CD4-positive, alpha-beta T cell (primary cell): ENCODE measurements at regions not wholly inside any gene's neighbourhood (a gene's known extent, or its start where the extent isn't known, plus 50 kb on each side); places are given as distances from the start of the nearest gene placed in this dataset.

Experiments
- ATAC-seq: fragments of 200-7000 bp; cut with Tn5 transposase; one replicate; pipeline ENCODE4 v1.10.0; 2022; ENCODE audit warnings: mild to moderate bottlenecking; ENCODE audit not compliant: poor library complexity
- CTCF ChIA-PET: fragments of 350-600 bp; sonication (Branson Sonifier 250); formaldehyde crosslinking; loops from one replicate; lab custom pipeline; 2021; ENCODE audit warnings: antibody characterized with exemption, inconsistent platforms; lab: Charles Lee
- POLR2A ChIA-PET: fragments of 350-600 bp; sonication (Branson Sonifier 250); formaldehyde crosslinking; loops from one replicate; lab custom pipeline; 2021; ENCODE audit warnings: antibody characterized with exemption, inconsistent platforms; lab: Charles Lee
- DNase-seq, 14 experiments: peaks; one replicate each; pipeline ENCODE4 v3.0.0-alpha.2; 2013 to 2020; ENCODE audit warnings: mixed read lengths in 2 of 14
- H3K27ac ChIP-seq, 2 donors: one replicate each; pipeline versions ENCODE4 v1.5.1 to v1.7.0; 2013; ENCODE audit warnings: low read length in 2 of 2, low read depth in 1 of 2, mild to moderate bottlenecking in 1 of 2
- H3K27me3 ChIP-seq, 2 experiments: 1 replicate in 1 of 2; 2 replicates in 1 of 2; pipeline versions ENCODE4 v1.6.1 to v1.7.0; 2013; ENCODE audit warnings: low read length in 2 of 2, control low read depth in 1 of 2, mild to moderate bottlenecking in 1 of 2, moderate library complexity in 1 of 2; ENCODE audit not compliant: insufficient read depth in 2 of 2, control insufficient read depth in 1 of 2
- H3K36me3 ChIP-seq: one replicate; pipeline ENCODE4 v1.6.1; 2013; ENCODE audit warnings: low read length, control low read depth; ENCODE audit not compliant: insufficient read depth
- H3K4me1 ChIP-seq: one replicate; pipeline ENCODE4 v1.6.1; 2013; ENCODE audit warnings: low read length, control low read depth; ENCODE audit not compliant: insufficient read depth
- H3K4me3 ChIP-seq: one replicate; pipeline ENCODE4 v1.5.1; 2013; ENCODE audit warnings: mild to moderate bottlenecking, low read length, moderate library complexity
- H3K9me3 ChIP-seq, 2 experiments: 1 replicate in 1 of 2; 2 replicates in 1 of 2; pipeline versions ENCODE4 v1.6.1 to v1.7.0; 2013; ENCODE audit warnings: low read length in 2 of 2, mild to moderate bottlenecking in 2 of 2, control low read depth in 1 of 2, moderate library complexity in 1 of 2; ENCODE audit not compliant: control insufficient read depth in 1 of 2, insufficient read depth in 1 of 2
- H3K27ac Mint-ChIP-seq: one replicate; pipeline ENCODE4 v1.8.0; 2020; ENCODE audit warnings: mixed read lengths
- H3K27me3 Mint-ChIP-seq: one replicate; pipeline ENCODE4 v1.8.0; 2021; ENCODE audit warnings: mixed read lengths
- H3K36me3 Mint-ChIP-seq: one replicate; pipeline ENCODE4 v1.8.0; 2021; ENCODE audit warnings: low read depth, mixed read lengths
- H3K4me1 Mint-ChIP-seq: one replicate; pipeline ENCODE4 v1.8.0; 2021; ENCODE audit warnings: low read depth, mixed read lengths
- H3K4me3 Mint-ChIP-seq: one replicate; pipeline ENCODE4 v1.8.0; 2020; ENCODE audit warnings: mild to moderate bottlenecking, mixed read lengths
- H3K9me3 Mint-ChIP-seq: one replicate; pipeline ENCODE4 v1.8.0; 2020; ENCODE audit warnings: mixed read lengths
- intact Hi-C, 2 experiments: fragments of 100-400 bp; cut with DNase I in 1 of 2; cut with micrococcal nuclease in 1 of 2; formaldehyde crosslinking; loops; one replicate each; pipeline versions ENCODE4 v1.15.1 to v1.9.0; 2023 to 2025; cut with DNase I, micrococcal nuclease
- TF ChIP-seq, protein P1 (sequence below): fragments of 200-600 bp; IDR thresholded peaks from one replicate; pipeline ENCODE4 v1.8.0; 2022; ENCODE audit warnings: antibody characterized with exemption, mild to moderate bottlenecking

DNA sequence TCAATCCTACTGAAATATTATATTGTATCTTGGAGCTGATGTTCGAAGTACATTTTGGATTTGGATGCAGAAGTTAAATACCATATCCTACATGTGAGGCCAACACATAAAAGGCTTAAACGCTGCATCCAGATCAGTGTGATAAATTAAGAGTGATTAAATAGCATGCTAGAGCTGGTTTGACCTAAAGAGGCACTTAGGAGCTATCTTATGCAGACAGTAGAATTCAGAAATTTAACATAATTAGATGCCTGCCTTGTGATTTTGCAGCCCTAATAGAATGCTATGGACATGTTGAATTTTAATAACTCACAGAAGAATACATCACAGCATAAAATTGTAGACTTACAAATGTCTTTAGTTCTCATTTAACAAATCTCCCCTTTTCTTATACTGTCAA lies 501.2 kb upstream of the LINC00305 start:
- Histone ChIP-seq H3K4me3 (no peak overlapping the region), H3K27ac (no peak overlapping the region), H3K9me3 (peaks cover 4 to 17% of the 10 kb centered on the region in 2 experiments), H3K27me3 (no peaks in the 10 kb centered on the region), H3K36me3 (no peaks in the 10 kb centered on the region), H3K4me1 (no peaks in the 10 kb centered on the region)
- H3K27ac Mint-ChIP-seq, result no peak overlapping the region
- ATAC-seq (no peak), DNase-seq (no peak)
- H3K4me3 Mint-ChIP-seq, result no peak overlapping the region
- intact Hi-C loops, result no loop called here
- no peaks in the 10 kb centered on the region for H3K4me1 Mint-ChIP-seq
- ChIA-PET POLR2A (no interaction called here), CTCF (no interaction called here)
- H3K27me3 Mint-ChIP-seq, result no peaks in the 10 kb centered on the region
- H3K36me3 Mint-ChIP-seq, result no peaks in the 10 kb centered on the region
- peaks cover 3% of the 10 kb centered on the region for H3K9me3 Mint-ChIP-seq
- TF ChIP-seq, protein P1, sequence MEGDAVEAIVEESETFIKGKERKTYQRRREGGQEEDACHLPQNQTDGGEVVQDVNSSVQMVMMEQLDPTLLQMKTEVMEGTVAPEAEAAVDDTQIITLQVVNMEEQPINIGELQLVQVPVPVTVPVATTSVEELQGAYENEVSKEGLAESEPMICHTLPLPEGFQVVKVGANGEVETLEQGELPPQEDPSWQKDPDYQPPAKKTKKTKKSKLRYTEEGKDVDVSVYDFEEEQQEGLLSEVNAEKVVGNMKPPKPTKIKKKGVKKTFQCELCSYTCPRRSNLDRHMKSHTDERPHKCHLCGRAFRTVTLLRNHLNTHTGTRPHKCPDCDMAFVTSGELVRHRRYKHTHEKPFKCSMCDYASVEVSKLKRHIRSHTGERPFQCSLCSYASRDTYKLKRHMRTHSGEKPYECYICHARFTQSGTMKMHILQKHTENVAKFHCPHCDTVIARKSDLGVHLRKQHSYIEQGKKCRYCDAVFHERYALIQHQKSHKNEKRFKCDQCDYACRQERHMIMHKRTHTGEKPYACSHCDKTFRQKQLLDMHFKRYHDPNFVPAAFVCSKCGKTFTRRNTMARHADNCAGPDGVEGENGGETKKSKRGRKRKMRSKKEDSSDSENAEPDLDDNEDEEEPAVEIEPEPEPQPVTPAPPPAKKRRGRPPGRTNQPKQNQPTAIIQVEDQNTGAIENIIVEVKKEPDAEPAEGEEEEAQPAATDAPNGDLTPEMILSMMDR, result no peak

DNA sequence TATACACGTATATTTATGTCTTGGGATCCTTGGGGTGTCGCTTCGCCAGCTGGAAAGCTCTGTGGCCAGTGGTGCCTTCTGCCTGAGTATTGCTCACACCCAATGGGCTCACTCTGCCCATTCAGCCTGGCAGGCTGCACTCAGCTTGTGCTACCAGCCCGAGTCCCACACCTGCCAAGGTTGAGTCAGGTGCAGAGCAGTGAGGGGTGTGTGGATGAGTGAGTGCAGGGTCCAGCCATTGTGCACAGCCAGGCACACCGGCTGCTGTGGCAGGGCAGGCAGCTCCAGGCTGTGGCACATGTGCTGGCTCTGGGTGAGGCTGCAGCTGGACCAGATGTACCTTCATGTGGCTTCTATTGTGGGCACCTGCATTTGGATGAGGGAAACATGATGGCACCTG lies 496.9 kb upstream of the LINC00305 start:
- POLR2A ChIA-PET, result no interaction called here
- TF ChIP-seq, protein P1, result no peak
- Histone ChIP-seq H3K36me3 (no peaks in the 10 kb centered on the region), H3K4me3 (no peak overlapping the region), H3K27ac (no peak overlapping the region), H3K4me1 (no peaks in the 10 kb centered on the region), H3K27me3 (no peaks in the 10 kb centered on the region), H3K9me3 (peaks cover 4 to 19% of the 10 kb centered on the region in 2 experiments)
- DNase-seq, result no peak
- H3K36me3 Mint-ChIP-seq, result no peaks in the 10 kb centered on the region
- H3K4me1 Mint-ChIP-seq, result no peaks in the 10 kb centered on the region
- H3K9me3 Mint-ChIP-seq, result peaks cover 9% of the 10 kb centered on the region
- intact Hi-C loops, result no loop called here
- ATAC-seq, result no peak
- CTCF ChIA-PET, result no interaction called here
- H3K4me3 Mint-ChIP-seq, result no peak overlapping the region
- no peaks in the 10 kb centered on the region for H3K27me3 Mint-ChIP-seq
- no peak overlapping the region for H3K27ac Mint-ChIP-seq

DNA sequence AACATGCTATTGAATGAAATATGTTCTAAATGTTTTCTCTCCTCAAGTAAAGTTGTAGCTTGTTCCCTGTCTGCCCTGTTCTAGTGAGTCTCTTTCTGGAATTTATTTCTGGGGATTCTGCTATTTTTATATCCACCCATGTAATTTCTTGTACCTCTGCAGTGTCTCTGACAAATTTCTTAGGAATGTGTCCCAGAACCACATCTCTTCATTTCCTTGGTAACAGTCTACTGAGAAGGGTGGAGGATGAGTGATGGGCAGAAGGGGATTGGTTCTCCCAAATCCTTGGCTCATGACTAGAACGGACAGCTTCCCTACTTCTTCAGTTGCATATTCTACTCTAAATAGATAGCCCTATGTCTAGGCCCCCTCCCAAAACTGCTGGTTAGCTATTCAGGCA lies 490.6 kb upstream of the LINC00305 start:
- Histone ChIP-seq H3K36me3 (no peaks in the 10 kb centered on the region), H3K27ac (no peak overlapping the region), H3K4me1 (no peaks in the 10 kb centered on the region), H3K27me3 (no peaks in the 10 kb centered on the region), H3K4me3 (no peak overlapping the region), H3K9me3 (peaks cover 0 to 10% of the 10 kb centered on the region in 2 experiments)
- ChIA-PET POLR2A (no interaction called here), CTCF (no interaction called here)
- intact Hi-C loops, result no loop called here
- TF ChIP-seq, protein P1, result no peak
- Mint-ChIP-seq H3K9me3 (peaks cover 12% of the 10 kb centered on the region), H3K4me1 (no peaks in the 10 kb centered on the region), H3K27me3 (no peaks in the 10 kb centered on the region), H3K36me3 (no peaks in the 10 kb centered on the region), H3K4me3 (no peak overlapping the region), H3K27ac (no peak overlapping the region)
- no peak for DNase-seq
- no peak for ATAC-seq
